H9 (cell line): ENCODE measurements at regions not wholly inside any gene's neighbourhood (a gene's known extent, or its start where the extent isn't known, plus 50 kb on each side); places are given as distances from the start of the nearest gene placed in this dataset.

Experiments used
- DNase-seq: peaks from one replicate; pipeline ENCODE4 v3.0.0-alpha.2; 2017
- H2AFZ ChIP-seq: one replicate; pipeline ENCODE4 v1.6.1; 2013; ENCODE audit warnings: mild to moderate bottlenecking, low read length, control low read depth, moderate library complexity
- H2AK5ac ChIP-seq: 2 replicates; pipeline ENCODE4 v1.6.1; 2013; ENCODE audit warnings: low read length, control low read depth, mixed read lengths; ENCODE audit not compliant: insufficient read length
- H2BK120ac ChIP-seq: one replicate; pipeline ENCODE4 v1.6.1; 2013; ENCODE audit warnings: low read depth, mild to moderate bottlenecking, low read length, control low read depth, inconsistent platforms; ENCODE audit not compliant: poor library complexity, severe bottlenecking
- H2BK12ac ChIP-seq: 2 replicates; pipeline ENCODE4 v1.6.1; 2013; ENCODE audit warnings: low read length, control low read depth, mixed read lengths, low read depth; ENCODE audit not compliant: insufficient read length
- H2BK15ac ChIP-seq: 2 replicates; pipeline ENCODE4 v1.6.1; 2013; ENCODE audit warnings: low read depth, low read length, control low read depth
- H2BK20ac ChIP-seq: one replicate; pipeline ENCODE4 v1.6.1; 2013; ENCODE audit warnings: low read depth, mild to moderate bottlenecking, low read length, control low read depth, inconsistent platforms; ENCODE audit not compliant: poor library complexity, severe bottlenecking
- H2BK5ac ChIP-seq: 2 replicates; pipeline ENCODE4 v1.6.1; 2013; ENCODE audit warnings: low read length, control low read depth, mixed read lengths; ENCODE audit not compliant: insufficient read length
- H3K14ac ChIP-seq: 2 replicates; pipeline ENCODE4 v1.6.1; 2013; ENCODE audit warnings: low read length, control low read depth; ENCODE audit not compliant: insufficient read depth
- H3K18ac ChIP-seq: 2 replicates; pipeline ENCODE4 v1.6.1; 2013; ENCODE audit warnings: low read depth, mild to moderate bottlenecking, mixed read lengths, low read length, control low read depth; ENCODE audit not compliant: insufficient read length
- H3K23ac ChIP-seq: 2 replicates; pipeline ENCODE4 v1.6.1; 2013; ENCODE audit warnings: low read length, control low read depth, mixed read lengths, low read depth; ENCODE audit not compliant: insufficient read length
- H3K23me2 ChIP-seq: 2 replicates; pipeline ENCODE4 v1.6.1; 2013; ENCODE audit warnings: low read depth, mild to moderate bottlenecking, mixed read lengths, low read length, control low read depth; ENCODE audit not compliant: insufficient read length, poor library complexity, severe bottlenecking
- H3K27ac ChIP-seq: 2 replicates; pipeline ENCODE4 v1.5.1; 2013; ENCODE audit warnings: low read length, control low read depth, mixed read lengths, low read depth; ENCODE audit not compliant: insufficient read length
- H3K27me3 ChIP-seq: 2 replicates; pipeline ENCODE4 v1.6.1; 2013; ENCODE audit warnings: low read length, control low read depth, inconsistent platforms; ENCODE audit not compliant: insufficient read depth
- H3K4ac ChIP-seq: 2 replicates; pipeline ENCODE4 v1.6.1; 2013; ENCODE audit warnings: low read depth, mild to moderate bottlenecking, control low read depth, inconsistent platforms, low read length, moderate library complexity
- H3K4me1 ChIP-seq: 2 replicates; pipeline ENCODE4 v1.6.1; 2013; ENCODE audit warnings: low read length, control low read depth, inconsistent platforms; ENCODE audit not compliant: insufficient read depth
- H3K4me2 ChIP-seq: 2 replicates; pipeline ENCODE4 v1.6.1; 2013; ENCODE audit warnings: low read length, control low read depth, mixed read lengths; ENCODE audit not compliant: insufficient read length, insufficient read depth
- H3K56ac ChIP-seq: 2 replicates; pipeline ENCODE4 v1.6.1; 2013; ENCODE audit warnings: low read depth, mild to moderate bottlenecking, mixed read lengths, low read length, control low read depth; ENCODE audit not compliant: insufficient read length
- H3K79me1 ChIP-seq: 2 replicates; pipeline ENCODE4 v1.6.1; 2013; ENCODE audit warnings: low read depth, mild to moderate bottlenecking, moderate library complexity, low read length, control low read depth, inconsistent platforms; ENCODE audit not compliant: insufficient read depth, poor library complexity, severe bottlenecking
- H3K79me2 ChIP-seq: 2 replicates; pipeline ENCODE4 v1.6.1; 2013; ENCODE audit warnings: low read length, control low read depth, inconsistent platforms; ENCODE audit not compliant: insufficient read depth
- H3K9ac ChIP-seq: 2 replicates; pipeline ENCODE4 v1.6.1; 2013; ENCODE audit warnings: low read length, control low read depth, mixed read lengths; ENCODE audit not compliant: insufficient read length; ENCODE audit errors: extremely low read depth
- H3K9me3 ChIP-seq: one replicate; pipeline ENCODE4 v1.6.1; 2013; ENCODE audit warnings: low read depth, low read length, inconsistent platforms; ENCODE audit not compliant: control insufficient read depth
- H3T11ph ChIP-seq: one replicate; pipeline ENCODE4 v1.6.1; 2013; ENCODE audit warnings: mild to moderate bottlenecking, low read length, control low read depth, inconsistent platforms
- H4K20me1 ChIP-seq: one replicate; pipeline ENCODE4 v1.6.1; 2013; ENCODE audit not compliant: control insufficient read depth, insufficient read length, insufficient read depth
- H4K5ac ChIP-seq: 2 replicates; pipeline ENCODE4 v1.6.1; 2013; ENCODE audit warnings: low read depth, mild to moderate bottlenecking, mixed read lengths, low read length, control low read depth; ENCODE audit not compliant: insufficient read length
- H4K8ac ChIP-seq: replicated peaks from 2 replicates; pipeline ENCODE4 v1.6.1; 2013; ENCODE audit warnings: low read length, control low read depth, mixed read lengths, low read depth; ENCODE audit not compliant: insufficient read length
- H4K91ac ChIP-seq: 2 replicates; pipeline ENCODE4 v1.6.1; 2013; ENCODE audit warnings: low read depth, mild to moderate bottlenecking, moderate library complexity, mixed read lengths, low read length, control low read depth; ENCODE audit not compliant: insufficient read length
- H3K27ac Mint-ChIP-seq, 3 experiments: 2 replicates in 2 of 3; 3 replicates in 1 of 3; pipeline ENCODE4 v1.8.0; 2020 to 2021; ENCODE audit warnings: mixed read lengths in 3 of 3, mild to moderate bottlenecking in 1 of 3, moderate library complexity in 1 of 3
- H3K27me3 Mint-ChIP-seq: 2 replicates; pipeline ENCODE4 v1.8.0; 2021; ENCODE audit warnings: low read depth, mild to moderate bottlenecking, moderate library complexity, mixed read lengths
- H3K36me3 Mint-ChIP-seq, 3 experiments: 2 replicates in 2 of 3; 3 replicates in 1 of 3; pipeline ENCODE4 v1.8.0; 2020 to 2021; ENCODE audit warnings: low read depth in 3 of 3, mixed read lengths in 3 of 3; ENCODE audit not compliant: insufficient read depth in 1 of 3
- H3K4me1 Mint-ChIP-seq, 2 experiments: 2 replicates each; pipeline ENCODE4 v1.8.0; 2020; ENCODE audit warnings: mixed read lengths in 2 of 2
- H3K4me3 Mint-ChIP-seq, 2 experiments: 2 replicates in 1 of 2; 3 replicates in 1 of 2; pipeline ENCODE4 v1.8.0; 2020 to 2021; ENCODE audit warnings: mild to moderate bottlenecking in 2 of 2, mixed read lengths in 2 of 2, moderate library complexity in 1 of 2
- H3K9me3 Mint-ChIP-seq, 2 experiments: 2 replicates in 1 of 2; 3 replicates in 1 of 2; pipeline ENCODE4 v1.8.0; 2020; ENCODE audit warnings: mild to moderate bottlenecking in 2 of 2, mixed read lengths in 2 of 2, moderate library complexity in 1 of 2
- CTCF ChIP-seq: fragments of 200-600 bp; sonication (generic); conservative IDR thresholded peaks from 3 replicates; pipeline ENCODE4 v1.8.0; 2021; ENCODE audit warnings: antibody characterized with exemption, mild to moderate bottlenecking
- WGBS: extraction: QIAGEN DNeasy Blood & Tissue Kit; methylation state at CpG from one replicate; pipeline ENCODE4 v1.1.7; 2013; ENCODE audit warnings: missing lambda C conversion rate, low lambda C conversion rate, mixed read lengths; ENCODE audit not compliant: insufficient read length; ENCODE audit errors: extremely low coverage; 5-methylcytosine and 5-hydroxymethylcytosine counted together

DNA sequence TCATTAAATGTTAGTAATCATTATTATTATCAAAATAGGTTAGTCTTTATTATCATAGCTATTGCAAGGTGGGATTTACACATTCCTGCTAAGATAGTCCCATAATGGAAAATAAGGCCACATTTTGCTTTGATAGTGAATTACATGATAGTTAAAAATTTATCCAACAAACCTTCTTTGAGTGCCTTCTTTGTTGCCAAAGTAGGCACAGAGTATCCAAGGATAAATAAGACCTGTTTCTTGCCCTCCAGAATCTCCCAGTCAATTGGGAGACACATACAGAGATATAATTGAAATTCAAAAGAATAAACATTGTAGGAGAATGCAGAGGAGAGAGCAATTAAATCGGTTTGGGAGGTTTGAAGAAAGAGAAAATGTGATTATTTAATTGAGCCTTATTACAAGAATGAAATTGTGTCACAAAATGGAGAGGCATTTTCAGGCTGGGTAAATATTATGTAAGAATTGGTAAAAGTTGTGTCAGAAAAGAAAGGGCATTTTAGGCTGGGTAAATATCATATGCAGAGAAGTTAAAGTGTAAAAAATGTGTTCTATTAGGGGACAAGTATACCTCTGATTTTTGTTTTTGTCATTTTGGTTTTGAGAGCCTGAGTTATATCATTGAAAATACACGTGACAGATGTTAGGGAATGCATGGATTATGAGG is 189.3 kb downstream of the POU4F1 start:
- Histone ChIP-seq H3K23ac (no peak overlapping the region), H4K5ac (no peak overlapping the region), H3K79me1 (no peaks in the 10 kb centered on the region), H3K9me3 (no peaks in the 10 kb centered on the region), H3K4ac (no peak overlapping the region), H4K20me1 (no peaks in the 10 kb centered on the region), H3K56ac (no peak overlapping the region), H3T11ph (no peak overlapping the region), H2BK120ac (no peak overlapping the region), H2BK20ac (no peak overlapping the region), H4K91ac (no peak overlapping the region), H3K9ac (no peak overlapping the region), H3K23me2 (no peaks in the 10 kb centered on the region), H3K4me1 (no peaks in the 10 kb centered on the region), H3K18ac (no peak overlapping the region), H2BK5ac (no peak overlapping the region), H3K14ac (no peak overlapping the region), H3K79me2 (no peaks in the 10 kb centered on the region), H4K8ac (no peak overlapping the region), H2AK5ac (no peak overlapping the region), H3K27me3 (no peaks in the 10 kb centered on the region), H3K27ac (no peak overlapping the region), H3K4me2 (no peak overlapping the region), H2AFZ (no peak overlapping the region), H2BK12ac (no peak overlapping the region), H2BK15ac (no peak overlapping the region)
- H3K27me3 Mint-ChIP-seq: peaks cover 3% of the 10 kb centered on the region; the same call in 1 of the 2 replicates
- TF ChIP-seq CTCF: no peak
- 100% methylated on average over 1 of the region's 2 CpGs for WGBS
- no peak overlapping the region for H3K27ac Mint-ChIP-seq
- no peaks in the 10 kb centered on the region for H3K9me3 Mint-ChIP-seq
- H3K36me3 Mint-ChIP-seq: no peaks in the 10 kb centered on the region
- peaks cover 0 to 4% of the 10 kb centered on the region in 2 experiments; a peak in 3 of 4 replicates for H3K4me1 Mint-ChIP-seq
- no peak for DNase-seq
- no peak overlapping the region for H3K4me3 Mint-ChIP-seq
